Osteocyte (in vitro differentiated cells): ENCODE measurements at regions not wholly inside any gene's neighbourhood (a gene's known extent, or its start where the extent isn't known, plus 50 kb on each side); places are given as distances from the start of the nearest gene placed in this dataset.
A peak's percentile ranks its signal among the peaks of the same experiment; 100 is the strongest.

Experiments used
- DNase-seq: peaks from one replicate; pipeline ENCODE4 v3.0.0; 2021; ENCODE audit warnings: mixed read lengths; ENCODE audit not compliant: unreplicated experiment; ENCODE audit errors: extremely low spot score
- H3K27ac Mint-ChIP-seq: one replicate; pipeline ENCODE4 v1.8.0; 2021; ENCODE audit warnings: mild to moderate bottlenecking, mixed read lengths; ENCODE audit not compliant: unreplicated experiment
- H3K27me3 Mint-ChIP-seq: one replicate; pipeline ENCODE4 v1.8.0; 2021; ENCODE audit warnings: mixed read lengths; ENCODE audit not compliant: unreplicated experiment
- H3K36me3 Mint-ChIP-seq: one replicate; pipeline ENCODE4 v1.8.0; 2021; ENCODE audit warnings: mixed read lengths; ENCODE audit not compliant: unreplicated experiment
- H3K4me1 Mint-ChIP-seq: one replicate; pipeline ENCODE4 v1.8.0; 2021; ENCODE audit warnings: mixed read lengths; ENCODE audit not compliant: unreplicated experiment
- H3K4me3 Mint-ChIP-seq: one replicate; pipeline ENCODE4 v1.8.0; 2021; ENCODE audit warnings: mild to moderate bottlenecking, moderate library complexity, mixed read lengths; ENCODE audit not compliant: unreplicated experiment
- H3K9me3 Mint-ChIP-seq: one replicate; pipeline ENCODE4 v1.8.0; 2021; ENCODE audit warnings: mixed read lengths; ENCODE audit not compliant: unreplicated experiment
- TF ChIP-seq, protein P1 (sequence below): fragments of 200-600 bp; sonication (generic); IDR thresholded peaks from 2 replicates; pipeline ENCODE4 v1.5.0; 2021; ENCODE audit warnings: antibody characterized with exemption, mild to moderate bottlenecking, moderate library complexity

DNA sequence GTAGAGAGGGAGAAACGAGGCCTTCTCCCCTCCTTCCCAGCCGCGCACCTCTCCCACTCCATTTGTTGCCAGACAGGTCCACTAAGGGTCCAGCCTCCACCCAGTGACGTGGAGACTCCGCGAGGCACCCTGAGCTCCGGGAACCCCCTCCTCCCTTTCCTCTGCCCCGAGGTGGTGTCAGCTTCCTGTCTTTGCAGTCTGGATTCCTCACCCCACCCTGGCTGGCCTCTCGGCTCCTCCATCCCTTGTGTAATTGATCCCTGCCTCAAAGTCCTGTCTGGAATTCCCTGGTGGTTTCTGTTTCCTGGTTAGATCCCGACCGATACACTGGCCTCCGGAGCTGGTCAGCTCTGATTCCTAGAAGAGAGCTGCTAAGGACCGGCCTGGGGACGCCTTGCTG lies 105.9 kb upstream of the SCOC start:
- TF ChIP-seq, protein P1, sequence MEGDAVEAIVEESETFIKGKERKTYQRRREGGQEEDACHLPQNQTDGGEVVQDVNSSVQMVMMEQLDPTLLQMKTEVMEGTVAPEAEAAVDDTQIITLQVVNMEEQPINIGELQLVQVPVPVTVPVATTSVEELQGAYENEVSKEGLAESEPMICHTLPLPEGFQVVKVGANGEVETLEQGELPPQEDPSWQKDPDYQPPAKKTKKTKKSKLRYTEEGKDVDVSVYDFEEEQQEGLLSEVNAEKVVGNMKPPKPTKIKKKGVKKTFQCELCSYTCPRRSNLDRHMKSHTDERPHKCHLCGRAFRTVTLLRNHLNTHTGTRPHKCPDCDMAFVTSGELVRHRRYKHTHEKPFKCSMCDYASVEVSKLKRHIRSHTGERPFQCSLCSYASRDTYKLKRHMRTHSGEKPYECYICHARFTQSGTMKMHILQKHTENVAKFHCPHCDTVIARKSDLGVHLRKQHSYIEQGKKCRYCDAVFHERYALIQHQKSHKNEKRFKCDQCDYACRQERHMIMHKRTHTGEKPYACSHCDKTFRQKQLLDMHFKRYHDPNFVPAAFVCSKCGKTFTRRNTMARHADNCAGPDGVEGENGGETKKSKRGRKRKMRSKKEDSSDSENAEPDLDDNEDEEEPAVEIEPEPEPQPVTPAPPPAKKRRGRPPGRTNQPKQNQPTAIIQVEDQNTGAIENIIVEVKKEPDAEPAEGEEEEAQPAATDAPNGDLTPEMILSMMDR: no peak
- Mint-ChIP-seq H3K27me3 (no peaks in the 10 kb centered on the region), H3K4me3 (peak overlapping the region; percentile 26), H3K27ac (peak overlapping the region; percentile 40), H3K36me3 (no peaks in the 10 kb centered on the region), H3K9me3 (no peaks in the 10 kb centered on the region), H3K4me1 (peaks cover 22% of the 10 kb centered on the region)
- DNase-seq: no peak

- Mint-ChIP-seq H3K9me3 (no peaks in the 10 kb centered on the region), H3K27me3 (no peaks in the 10 kb centered on the region), H3K4me3 (no peak overlapping the region), H3K4me1 (peaks cover 22% of the 10 kb centered on the region), H3K27ac (peak overlapping the region; percentile 40), H3K36me3 (no peaks in the 10 kb centered on the region)
- no peak for DNase-seq
- TF ChIP-seq, protein P1: no peak
Observed at GRCh38 chr4:140266958-140267568, 106.4 kb upstream of the SCOC start.

DNA sequence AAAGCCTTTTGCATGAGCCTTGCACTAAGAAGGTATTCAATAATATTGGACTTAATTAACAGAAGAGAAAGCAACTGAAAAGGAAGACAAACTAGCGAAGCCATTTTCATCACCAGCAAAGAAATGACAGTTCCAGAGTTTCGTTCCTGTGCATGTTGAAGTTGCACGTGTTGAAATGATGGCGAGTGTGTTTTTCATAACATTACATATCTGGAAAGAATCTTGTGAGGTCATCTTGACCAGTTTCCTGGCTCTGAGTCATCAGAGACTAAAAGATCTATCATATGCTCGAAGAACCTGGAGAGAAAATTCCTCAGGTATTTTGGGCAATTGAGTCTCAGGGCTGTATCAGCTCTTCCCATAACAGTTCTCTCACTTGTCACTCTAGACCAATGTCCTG lies 106.2 kb upstream of the MAML3 start:
- no peak overlapping the region for H3K4me3 Mint-ChIP-seq

GRCh38 chr4:140258476-140258875 lies 104.5 kb upstream of the MAML3 start:
- H3K27ac Mint-ChIP-seq: no peak overlapping the region

More for the DNA sequence above, 106.2 kb upstream of the MAML3 start:
- H3K36me3 Mint-ChIP-seq: no peaks in the 10 kb centered on the region
- H3K27ac Mint-ChIP-seq: no peak overlapping the region
- no peaks in the 10 kb centered on the region for H3K27me3 Mint-ChIP-seq
- TF ChIP-seq, protein P1: no peak
- H3K9me3 Mint-ChIP-seq: no peaks in the 10 kb centered on the region
- DNase-seq: no peak
- H3K4me1 Mint-ChIP-seq: peaks cover 20% of the 10 kb centered on the region

More at GRCh38 chr4:140258476-140258875, 104.5 kb upstream of the MAML3 start:
- TF ChIP-seq, protein P1: no peak
- H3K4me1 Mint-ChIP-seq: peaks cover 23% of the 10 kb centered on the region
- no peak for DNase-seq
- H3K36me3 Mint-ChIP-seq: no peaks in the 10 kb centered on the region
- no peak overlapping the region for H3K4me3 Mint-ChIP-seq
- no peaks in the 10 kb centered on the region for H3K9me3 Mint-ChIP-seq
- no peaks in the 10 kb centered on the region for H3K27me3 Mint-ChIP-seq
